SJCRH30 (cell line): ENCODE measurements at regions not wholly inside any gene's neighbourhood (a gene's known extent, or its start where the extent isn't known, plus 50 kb on each side); places are given as distances from the start of the nearest gene placed in this dataset.

Experiments
- DNase-seq, 2 experiments: peaks; one replicate each; pipeline ENCODE4 v3.0.0-alpha.2; 2015 to 2020
- H3K27ac ChIP-seq: fragments of 250-450 bp; sonication (Bioruptor Pico); 2 replicates; pipeline ENCODE4 v1.5.1; 2020; ENCODE audit warnings: mild to moderate bottlenecking, moderate library complexity
- H3K27me3 ChIP-seq: fragments of 250-450 bp; sonication (Bioruptor Pico); 2 replicates; pipeline ENCODE4 v1.5.1; 2020; ENCODE audit warnings: mild to moderate bottlenecking, moderate library complexity
- H3K36me3 ChIP-seq: fragments of 250-450 bp; sonication (Bioruptor Pico); 2 replicates; pipeline ENCODE4 v1.5.1; 2020; ENCODE audit warnings: mild to moderate bottlenecking, moderate library complexity
- H3K4me1 ChIP-seq: fragments of 250-450 bp; sonication (Bioruptor Pico); 2 replicates; pipeline ENCODE4 v1.5.1; 2020; ENCODE audit warnings: mild to moderate bottlenecking, moderate library complexity
- H3K4me3 ChIP-seq: fragments of 250-450 bp; sonication (Bioruptor Pico); 2 replicates; pipeline ENCODE4 v1.5.1; 2020; ENCODE audit warnings: mild to moderate bottlenecking, moderate library complexity
- H3K9me3 ChIP-seq: fragments of 250-450 bp; sonication (Bioruptor Pico); replicated peaks from 2 replicates; pipeline ENCODE4 v1.5.1; 2020; ENCODE audit warnings: mild to moderate bottlenecking, moderate library complexity

DNA sequence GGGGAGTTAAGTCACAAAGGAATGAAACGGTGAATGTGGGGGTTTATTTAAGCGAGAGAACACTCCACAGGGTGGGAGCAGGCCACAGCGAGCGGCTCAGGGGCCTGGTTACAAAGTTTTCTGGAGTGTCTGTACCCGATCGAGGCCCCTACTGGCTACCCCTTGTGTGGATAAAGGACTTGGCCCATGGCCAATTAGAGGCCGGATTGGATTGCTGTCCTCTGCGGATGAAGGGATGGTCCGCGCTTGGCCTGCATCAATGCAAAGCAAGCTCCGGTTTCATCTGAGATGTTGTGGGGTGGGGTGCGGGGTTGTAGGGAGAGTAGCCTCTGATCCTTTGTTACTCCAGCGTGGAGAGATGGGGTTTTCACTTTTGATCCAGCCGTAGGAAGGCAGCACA is 1574.5 kb upstream of the TENM3 start:
- peaks cover 9% of the 10 kb centered on the region; the same call in 1 of the 2 replicates for H3K4me1 ChIP-seq
- H3K9me3 ChIP-seq = no peaks in the 10 kb centered on the region
- no peak for DNase-seq
- H3K36me3 ChIP-seq = no peaks in the 10 kb centered on the region
- no peaks in the 10 kb centered on the region for H3K27me3 ChIP-seq
- H3K27ac ChIP-seq = no peak overlapping the region
- H3K4me3 ChIP-seq = no peak overlapping the region

- H3K27ac ChIP-seq = no peak overlapping the region
- H3K9me3 ChIP-seq = no peaks in the 10 kb centered on the region
- H3K4me3 ChIP-seq = no peak overlapping the region
- no peaks in the 10 kb centered on the region for H3K27me3 ChIP-seq
- peaks cover 9% of the 10 kb centered on the region; the same call in 1 of the 2 replicates for H3K4me1 ChIP-seq
- no peaks in the 10 kb centered on the region for H3K36me3 ChIP-seq
- no peak for DNase-seq
Observed at GRCh38 chr4:180669680-180670079, 1573.5 kb upstream of the TENM3 start.

DNA sequence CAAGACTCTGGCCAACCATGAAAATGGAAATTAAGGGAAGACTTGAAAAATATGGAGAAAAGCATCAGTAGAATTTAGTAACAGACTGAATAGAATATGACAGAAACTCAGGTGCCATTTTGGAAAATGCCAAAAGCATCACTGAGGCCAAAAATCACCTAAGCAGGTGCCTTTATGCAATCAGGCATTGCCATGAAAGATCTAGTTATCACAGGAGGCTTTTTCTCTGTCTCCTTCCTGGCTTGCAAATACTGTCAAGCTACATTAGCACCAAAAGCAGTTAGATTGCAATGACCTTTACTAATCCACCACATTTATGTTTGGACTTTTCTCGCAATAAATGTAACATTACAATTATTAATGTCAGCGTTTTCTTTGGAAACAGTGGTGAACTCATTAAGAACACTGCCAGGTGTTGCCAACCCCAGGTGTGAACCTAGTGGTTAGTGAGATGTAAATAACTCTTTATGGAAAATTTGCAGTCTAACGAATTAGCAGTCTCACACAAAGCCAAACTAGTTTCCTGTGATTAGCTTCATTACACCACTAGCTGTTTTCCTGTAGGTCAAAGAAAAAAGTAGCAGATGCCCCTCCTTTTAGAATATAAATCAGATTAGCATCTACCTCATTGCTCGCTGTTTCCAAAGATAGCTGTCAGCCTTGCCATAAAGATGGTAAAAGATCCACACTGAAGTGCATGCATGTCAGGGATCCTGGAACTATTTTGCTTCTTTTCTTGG is 1568.4 kb upstream of the TENM3 start:
- no peaks in the 10 kb centered on the region for H3K27me3 ChIP-seq
- no peak for DNase-seq
- H3K4me1 ChIP-seq = peaks cover 10% of the 10 kb centered on the region
- no peaks in the 10 kb centered on the region for H3K9me3 ChIP-seq
- no peak overlapping the region for H3K4me3 ChIP-seq
- H3K36me3 ChIP-seq = no peaks in the 10 kb centered on the region
- peak overlapping the region; percentile 96 for H3K27ac ChIP-seq

- H3K27me3 ChIP-seq = no peaks in the 10 kb centered on the region
- peak overlapping the region; percentile 96 for H3K27ac ChIP-seq
- H3K4me1 ChIP-seq = peaks cover 10% of the 10 kb centered on the region
- H3K36me3 ChIP-seq = no peaks in the 10 kb centered on the region
- H3K9me3 ChIP-seq = no peaks in the 10 kb centered on the region
- peak overlapping the region; percentile 51 for H3K4me3 ChIP-seq
- DNase-seq = peak; percentile 73 to 74
Observed at GRCh38 chr4:180675359-180675650, 1567.9 kb upstream of the TENM3 start.

GRCh38 chr4:180680305-180680704 is 1562.9 kb upstream of the TENM3 start:
- DNase-seq = no peak
- H3K9me3 ChIP-seq = no peaks in the 10 kb centered on the region
- H3K36me3 ChIP-seq = no peaks in the 10 kb centered on the region
- peaks cover 5% of the 10 kb centered on the region for H3K4me1 ChIP-seq
- no peaks in the 10 kb centered on the region for H3K27me3 ChIP-seq
- H3K27ac ChIP-seq = no peak overlapping the region
- no peak overlapping the region for H3K4me3 ChIP-seq

DNA sequence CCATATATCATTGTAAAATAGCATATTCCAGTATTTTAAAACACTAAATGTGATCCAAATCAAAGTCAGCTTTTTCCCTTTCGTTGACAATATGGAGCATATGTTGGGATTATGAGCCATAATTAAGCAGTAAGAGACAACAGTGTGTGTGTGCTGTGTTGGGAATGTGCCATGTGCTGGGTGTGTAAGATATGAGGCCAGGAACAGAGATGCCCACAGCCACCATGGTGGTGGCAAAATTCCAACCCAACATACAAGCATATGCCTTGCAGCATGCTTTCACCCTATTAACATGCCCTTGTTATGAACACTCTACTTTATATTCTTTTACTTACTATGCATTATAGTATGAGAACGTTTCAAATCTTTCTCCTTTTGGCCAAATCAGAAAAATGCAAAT is 1560.4 kb upstream of the TENM3 start:
- no peak for DNase-seq
- no peak overlapping the region for H3K4me3 ChIP-seq
- H3K4me1 ChIP-seq = no peaks in the 10 kb centered on the region
- H3K27ac ChIP-seq = no peak overlapping the region
- no peaks in the 10 kb centered on the region for H3K36me3 ChIP-seq
- no peaks in the 10 kb centered on the region for H3K27me3 ChIP-seq
- no peaks in the 10 kb centered on the region for H3K9me3 ChIP-seq

DNA sequence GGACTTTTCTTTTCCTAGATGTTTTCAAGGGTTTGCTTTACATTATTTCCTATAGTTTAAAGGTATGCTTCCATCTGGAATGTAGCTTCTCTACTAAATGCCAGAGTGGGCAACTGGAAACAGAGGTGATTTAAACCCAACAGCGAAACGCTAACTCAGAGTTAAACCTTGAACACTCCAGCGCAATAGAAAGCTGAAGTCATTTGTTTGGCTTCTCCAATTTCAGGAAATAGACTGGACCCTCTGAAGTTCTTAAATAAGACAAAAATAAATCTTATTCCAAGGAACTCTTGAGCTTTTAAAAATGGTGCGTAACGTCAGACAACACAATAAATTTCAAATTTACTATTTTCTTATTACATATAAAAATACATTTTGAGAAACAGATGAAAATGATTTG is 1560.0 kb upstream of the TENM3 start:
- Histone ChIP-seq H3K27ac (no peak overlapping the region), H3K4me1 (no peaks in the 10 kb centered on the region), H3K4me3 (no peak overlapping the region), H3K9me3 (no peaks in the 10 kb centered on the region), H3K36me3 (no peaks in the 10 kb centered on the region), H3K27me3 (no peaks in the 10 kb centered on the region)
- no peak for DNase-seq

DNA sequence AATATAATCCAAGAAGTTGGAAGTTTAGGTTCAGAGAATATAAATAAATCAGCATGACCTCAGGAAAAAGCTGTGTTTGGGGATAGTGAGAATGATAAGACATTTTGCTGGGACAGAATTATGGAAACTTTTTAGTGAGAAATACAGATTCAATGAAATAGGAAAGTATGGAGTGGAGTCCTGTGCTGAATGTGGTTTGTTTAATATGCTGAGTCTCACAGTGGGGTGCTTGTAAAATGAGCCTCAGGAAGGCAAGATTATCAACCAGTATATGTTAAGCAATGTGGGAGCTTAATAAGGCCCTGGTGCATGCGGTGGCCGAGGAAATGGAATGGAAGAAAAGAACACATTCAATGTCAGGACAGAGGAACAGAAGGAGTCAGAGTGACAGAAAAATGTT is 1554.7 kb upstream of the TENM3 start:
- H3K4me1 ChIP-seq = no peaks in the 10 kb centered on the region
- no peak overlapping the region for H3K27ac ChIP-seq
- H3K36me3 ChIP-seq = no peaks in the 10 kb centered on the region
- H3K9me3 ChIP-seq = no peaks in the 10 kb centered on the region
- no peak overlapping the region for H3K4me3 ChIP-seq
- DNase-seq = no peak
- no peaks in the 10 kb centered on the region for H3K27me3 ChIP-seq

- peaks cover 11% of the 10 kb centered on the region for H3K4me1 ChIP-seq
- H3K36me3 ChIP-seq = no peaks in the 10 kb centered on the region
- H3K9me3 ChIP-seq = no peaks in the 10 kb centered on the region
- H3K27ac ChIP-seq = no peak overlapping the region
- no peak for DNase-seq
- no peak overlapping the region for H3K4me3 ChIP-seq
- no peaks in the 10 kb centered on the region for H3K27me3 ChIP-seq
Observed at GRCh38 chr4:180694875-180695274, 1548.3 kb upstream of the TENM3 start.

GRCh38 chr4:180695851-180696250 is 1547.4 kb upstream of the TENM3 start:
- Histone ChIP-seq H3K4me3 (no peak overlapping the region), H3K9me3 (no peaks in the 10 kb centered on the region), H3K36me3 (no peaks in the 10 kb centered on the region), H3K4me1 (peaks cover 11% of the 10 kb centered on the region), H3K27ac (peak overlapping the region; percentile 39), H3K27me3 (no peaks in the 10 kb centered on the region)
- DNase-seq = peak in 1 of 2 experiments; percentile 69

- DNase-seq = no peak
- peaks cover 11% of the 10 kb centered on the region for H3K4me1 ChIP-seq
Observed at GRCh38 chr4:180696460-180697092, 1546.6 kb upstream of the TENM3 start.

GRCh38 chr4:180698550-180699195 is 1544.5 kb upstream of the TENM3 start:
- no peaks in the 10 kb centered on the region for H3K36me3 ChIP-seq
- peaks cover 11% of the 10 kb centered on the region for H3K4me1 ChIP-seq
- H3K27me3 ChIP-seq = no peaks in the 10 kb centered on the region
- no peak overlapping the region for H3K27ac ChIP-seq
- no peak overlapping the region for H3K4me3 ChIP-seq
- no peak for DNase-seq
- no peaks in the 10 kb centered on the region for H3K9me3 ChIP-seq

More at GRCh38 chr4:180696460-180697092, 1546.6 kb upstream of the TENM3 start:
- Histone ChIP-seq H3K9me3 (no peaks in the 10 kb centered on the region), H3K27ac (peak overlapping the region; percentile 39), H3K4me3 (no peak overlapping the region), H3K27me3 (no peaks in the 10 kb centered on the region), H3K36me3 (no peaks in the 10 kb centered on the region)

DNA sequence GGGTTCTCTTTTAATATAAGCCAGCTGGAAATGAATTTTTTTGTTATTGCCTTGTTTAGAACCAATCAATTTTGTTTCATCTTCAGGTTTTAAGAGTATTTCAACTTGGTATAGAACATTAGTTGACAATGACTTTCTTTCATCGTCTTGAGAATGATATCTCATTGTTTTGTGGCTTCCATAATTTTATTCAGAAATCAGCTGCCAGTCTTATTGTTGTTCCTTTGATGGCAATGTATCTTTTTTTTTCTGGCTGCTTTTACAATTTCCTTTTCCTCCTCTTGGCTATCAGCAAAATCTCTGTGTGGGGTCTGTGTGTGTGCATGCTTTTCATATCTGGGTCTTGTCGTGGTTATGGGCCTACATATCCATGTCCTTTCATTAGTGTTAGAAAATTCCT is 1536.4 kb upstream of the TENM3 start:
- no peaks in the 10 kb centered on the region for H3K4me1 ChIP-seq
- DNase-seq = no peak
- no peak overlapping the region for H3K4me3 ChIP-seq
- no peaks in the 10 kb centered on the region for H3K36me3 ChIP-seq
- no peak overlapping the region for H3K27ac ChIP-seq
- H3K27me3 ChIP-seq = no peaks in the 10 kb centered on the region
- no peaks in the 10 kb centered on the region for H3K9me3 ChIP-seq

DNA sequence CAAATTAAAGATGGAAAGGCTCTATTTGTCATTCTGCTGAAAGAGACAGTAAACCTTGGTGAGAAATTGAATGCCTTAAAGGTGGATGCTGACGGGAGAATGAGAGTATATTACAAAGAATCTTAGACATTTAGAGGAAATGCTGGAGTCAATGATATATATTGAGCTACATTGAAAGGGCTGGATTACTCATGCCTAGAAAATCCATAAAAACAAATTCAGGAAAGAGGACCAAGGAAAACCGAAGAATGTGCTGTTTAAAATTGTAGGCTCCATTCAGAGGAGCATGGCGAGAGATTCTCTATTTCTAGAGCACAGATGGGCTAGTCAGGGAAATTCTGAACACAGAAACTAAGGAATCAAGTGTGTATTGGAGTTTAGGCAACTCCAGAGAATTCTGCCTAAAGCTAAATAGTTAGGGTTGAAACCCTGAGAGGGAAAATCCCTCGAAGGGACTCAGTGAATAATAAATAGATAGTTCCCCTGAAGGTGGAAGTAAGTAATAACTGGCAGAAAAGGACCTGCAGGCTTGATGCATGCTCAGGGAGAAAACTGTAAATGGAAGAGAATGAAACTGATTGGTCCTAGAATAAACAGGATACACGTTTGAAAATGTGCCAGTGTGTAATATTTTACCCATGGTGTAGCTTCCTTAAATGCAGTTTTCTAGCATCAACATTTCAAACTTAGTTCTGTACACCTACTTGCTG is 1532.4 kb upstream of the TENM3 start:
- Histone ChIP-seq H3K4me3 (no peak overlapping the region), H3K27ac (no peak overlapping the region)
- DNase-seq = no peak

GRCh38 chr4:180717451-180718033 is 1525.7 kb upstream of the TENM3 start:
- no peaks in the 10 kb centered on the region for H3K36me3 ChIP-seq
- no peaks in the 10 kb centered on the region for H3K9me3 ChIP-seq
- H3K4me1 ChIP-seq = no peaks in the 10 kb centered on the region
- H3K27ac ChIP-seq = no peak overlapping the region
- no peak for DNase-seq
- H3K4me3 ChIP-seq = no peak overlapping the region
- no peaks in the 10 kb centered on the region for H3K27me3 ChIP-seq

More for the DNA sequence above, 1532.4 kb upstream of the TENM3 start:
- no peaks in the 10 kb centered on the region for H3K36me3 ChIP-seq
- no peaks in the 10 kb centered on the region for H3K4me1 ChIP-seq
- no peaks in the 10 kb centered on the region for H3K27me3 ChIP-seq
- H3K9me3 ChIP-seq = no peaks in the 10 kb centered on the region
